GM19463 (cell line): ENCODE measurements at regions not wholly inside any gene's neighbourhood (a gene's known extent, or its start where the extent isn't known, plus 50 kb on each side); places are given as distances from the start of the nearest gene placed in this dataset.

ENCODE experiments used
- ATAC-seq: cut with Tn5 transposase; IDR thresholded peaks from one replicate; pipeline ENCODE4 v1.9.1; 2021; ENCODE audit warnings: mild to moderate bottlenecking, moderate library complexity; ENCODE audit not compliant: unreplicated experiment

GRCh38 chr5:74326571-74327338, 313.8 kb downstream of the ENC1 start:
- peak; percentile 87 for ATAC-seq

GRCh38 chr5:74325866-74326265, 314.7 kb downstream of the ENC1 start:
- ATAC-seq, result no peak

GRCh38 chr5:74324556-74324955, 316.0 kb downstream of the ENC1 start:
- ATAC-seq, result no peak

- no peak for ATAC-seq
Measured at GRCh38 chr5:74322944-74323343, 317.6 kb downstream of the ENC1 start.

- ATAC-seq, result no peak
Measured at GRCh38 chr5:74322191-74322590, 318.3 kb downstream of the ENC1 start.

- ATAC-seq, result no peak
Measured at GRCh38 chr5:74321326-74321725, 319.2 kb downstream of the ENC1 start.

GRCh38 chr5:74320526-74320925, 320.0 kb downstream of the ENC1 start:
- ATAC-seq, result no peak

- ATAC-seq, result no peak
Measured at GRCh38 chr5:74319076-74319475, 321.5 kb downstream of the ENC1 start.

GRCh38 chr5:74316064-74316603, 324.4 kb downstream of the ENC1 start:
- peak; percentile 63 for ATAC-seq

GRCh38 chr5:74314906-74315305, 325.6 kb downstream of the ENC1 start:
- no peak for ATAC-seq

GRCh38 chr5:74313896-74314295, 326.6 kb downstream of the ENC1 start:
- no peak for ATAC-seq

GRCh38 chr5:74312746-74313145, 327.8 kb downstream of the ENC1 start:
- no peak for ATAC-seq

GRCh38 chr5:74311961-74312360, 328.6 kb downstream of the ENC1 start:
- no peak for ATAC-seq

GRCh38 chr5:74310997-74311930, 329.3 kb downstream of the ENC1 start:
- ATAC-seq, result no peak

- no peak for ATAC-seq
Measured at GRCh38 chr5:74310386-74310785, 330.1 kb downstream of the ENC1 start.

- ATAC-seq, result no peak
Measured at GRCh38 chr5:74309050-74309449, 331.5 kb downstream of the ENC1 start.

GRCh38 chr5:74306845-74307244, 333.7 kb downstream of the ENC1 start:
- ATAC-seq, result no peak

GRCh38 chr5:74304536-74304935, 336.0 kb downstream of the ENC1 start:
- no peak for ATAC-seq

- no peak for ATAC-seq
Measured at GRCh38 chr5:74303578-74303977, 336.9 kb downstream of the ENC1 start.

GRCh38 chr5:74301576-74301975, 339.0 kb downstream of the ENC1 start:
- ATAC-seq, result no peak

- ATAC-seq, result no peak
Measured at GRCh38 chr5:74300808-74301389, 339.6 kb downstream of the ENC1 start.
